SK-N-MC (cell line): ENCODE measurements at regions not wholly inside any gene's neighbourhood (a gene's known extent, or its start where the extent isn't known, plus 50 kb on each side); places are given as distances from the start of the nearest gene placed in this dataset.

Source experiments
- EZH2 ChIP-seq: fragments of 200-600 bp; sonication (generic); IDR thresholded peaks from one replicate; pipeline ENCODE4 v1.6.1; 2017; ENCODE audit warnings: antibody characterized with exemption
- POLR2AphosphoS5 ChIP-seq: IDR thresholded peaks from 2 replicates; pipeline ENCODE4 v1.6.1; 2012; ENCODE audit warnings: mild to moderate bottlenecking, low read depth, low read length, borderline replicate concordance

- no peak for TF ChIP-seq POLR2AphosphoS5
- no peak for TF ChIP-seq EZH2
These were observed 73.8 kb downstream of the DYRK2 start for GRCh38 chr12:67722296-67722695.
